Non-pigmented ciliary epithelial cell (primary cell): ENCODE measurements at regions not wholly inside any gene's neighbourhood (a gene's known extent, or its start where the extent isn't known, plus 50 kb on each side); places are given as distances from the start of the nearest gene placed in this dataset.

ENCODE experiments used
- DNase-seq: peaks from one replicate; pipeline ENCODE4 v3.0.0-alpha.2; 2010; ENCODE audit warnings: low read depth

DNA sequence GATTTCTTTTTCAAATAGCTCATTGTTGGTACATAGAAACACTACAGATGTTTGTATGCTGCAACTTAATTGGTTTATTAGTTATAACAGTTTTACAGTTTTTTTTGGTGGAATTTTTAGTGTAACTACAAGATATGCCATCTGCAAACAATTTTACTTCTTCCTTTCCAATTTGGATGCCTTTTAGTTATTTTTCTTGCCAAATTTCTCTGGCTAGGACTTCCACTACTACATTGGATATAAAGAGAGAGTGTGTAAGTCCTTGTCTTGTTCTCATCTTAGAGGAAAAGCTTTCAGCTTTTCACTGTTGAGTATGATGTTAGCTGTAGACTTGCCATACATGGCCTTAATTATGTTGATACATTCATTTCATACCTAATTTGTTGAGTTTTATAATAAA, 143.6 kb upstream of the EOMES start:
- no peak for DNase-seq

- no peak for DNase-seq
Measured at GRCh38 chr3:27869152-27869551, 147.0 kb upstream of the EOMES start.

DNA sequence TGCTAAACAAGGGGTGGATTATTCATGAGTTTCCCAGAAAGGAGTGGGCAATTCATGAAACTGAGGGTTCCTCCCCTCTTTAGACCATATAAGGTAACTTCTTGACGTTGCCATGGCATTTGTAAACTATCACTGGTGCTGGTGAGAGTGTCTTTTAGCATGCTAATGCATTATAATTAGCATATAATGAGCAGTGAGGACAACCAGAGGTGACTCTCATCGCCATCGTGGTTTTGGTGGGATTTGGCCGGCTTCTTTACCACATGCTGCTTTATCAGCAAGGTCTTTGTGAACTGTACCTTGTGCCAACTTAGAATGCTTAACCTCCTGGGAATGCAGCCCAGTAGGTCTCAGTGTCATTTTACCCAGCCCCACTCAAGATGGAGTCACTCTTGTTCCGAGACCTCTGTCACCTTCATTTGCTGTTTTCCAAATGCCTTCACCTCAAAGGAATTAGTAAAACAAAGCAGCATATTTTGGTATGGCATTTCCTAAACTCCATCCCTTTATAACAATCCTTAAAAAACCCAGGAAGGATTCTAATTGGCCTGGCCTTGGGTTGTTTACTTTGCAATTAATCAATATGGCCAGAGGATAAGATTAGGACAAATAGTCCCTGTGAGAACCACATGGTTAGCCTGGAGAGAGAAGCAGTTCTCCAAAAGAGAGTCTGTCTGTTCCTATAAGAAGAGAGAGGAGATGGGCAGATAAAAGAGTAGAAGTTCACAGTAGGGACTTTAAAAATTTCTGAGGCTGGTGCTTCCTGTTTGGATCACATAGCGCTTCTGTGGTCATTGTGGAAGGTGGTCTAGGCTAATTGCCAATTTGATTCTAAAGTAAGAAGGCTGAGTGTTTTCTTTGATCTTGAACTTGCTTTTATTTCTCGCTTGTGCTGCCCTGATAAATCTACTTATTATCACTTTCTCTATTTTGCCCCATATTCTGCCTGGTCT, 155.2 kb upstream of the EOMES start:
- no peak for DNase-seq

GRCh38 chr3:27878014-27878383, 155.9 kb upstream of the EOMES start:
- no peak for DNase-seq

- DNase-seq, result no peak
Measured at GRCh38 chr3:27880969-27881892, 159.1 kb upstream of the EOMES start.

DNA sequence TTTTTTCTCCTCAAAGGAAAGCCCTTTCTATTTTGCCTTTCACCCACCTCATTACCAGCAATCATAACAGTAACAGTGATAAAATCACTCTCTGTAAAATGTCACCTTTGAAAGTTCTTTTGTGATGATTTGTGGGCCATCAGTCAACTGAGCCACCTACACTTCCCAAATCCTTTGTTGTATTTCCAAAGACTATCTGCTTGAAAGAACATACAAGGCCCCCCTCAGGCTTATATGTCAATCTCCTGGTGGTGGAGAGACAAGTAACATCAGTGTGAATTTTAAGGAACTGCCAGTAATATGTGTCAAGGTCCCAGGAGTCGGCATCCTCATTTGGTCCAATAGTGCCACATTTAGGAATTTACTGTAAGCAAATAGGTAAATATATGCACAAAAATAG, 161.1 kb upstream of the EOMES start:
- DNase-seq, result no peak

GRCh38 chr3:27885641-27886040, 163.5 kb upstream of the EOMES start:
- no peak for DNase-seq

DNA sequence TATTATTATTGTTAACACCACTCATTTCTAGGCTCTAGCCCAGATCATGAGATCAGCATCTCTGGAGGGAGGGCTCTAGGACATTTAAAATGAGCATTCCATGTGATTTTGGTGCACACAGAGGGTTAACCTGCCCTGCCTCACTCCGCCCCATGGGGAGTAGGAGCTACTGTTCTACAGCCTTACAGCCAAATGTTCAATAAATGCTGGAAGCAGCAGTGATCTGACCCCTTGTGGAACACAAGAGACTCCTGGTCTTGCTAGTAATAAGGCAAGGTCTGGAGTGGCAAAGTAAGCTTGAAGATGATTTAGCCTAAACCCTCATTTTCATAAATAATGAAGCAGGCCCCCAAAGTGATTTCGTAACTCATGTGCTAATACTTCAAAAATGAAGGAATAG, 166.4 kb upstream of the EOMES start:
- no peak for DNase-seq

GRCh38 chr3:27889745-27890144, 167.6 kb upstream of the EOMES start:
- DNase-seq, result no peak

GRCh38 chr3:27900316-27900715, 178.2 kb upstream of the EOMES start:
- DNase-seq, result no peak

GRCh38 chr3:27903446-27903845, 181.3 kb upstream of the EOMES start:
- DNase-seq, result no peak

GRCh38 chr3:27905625-27906024, 183.5 kb upstream of the EOMES start:
- no peak for DNase-seq

DNA sequence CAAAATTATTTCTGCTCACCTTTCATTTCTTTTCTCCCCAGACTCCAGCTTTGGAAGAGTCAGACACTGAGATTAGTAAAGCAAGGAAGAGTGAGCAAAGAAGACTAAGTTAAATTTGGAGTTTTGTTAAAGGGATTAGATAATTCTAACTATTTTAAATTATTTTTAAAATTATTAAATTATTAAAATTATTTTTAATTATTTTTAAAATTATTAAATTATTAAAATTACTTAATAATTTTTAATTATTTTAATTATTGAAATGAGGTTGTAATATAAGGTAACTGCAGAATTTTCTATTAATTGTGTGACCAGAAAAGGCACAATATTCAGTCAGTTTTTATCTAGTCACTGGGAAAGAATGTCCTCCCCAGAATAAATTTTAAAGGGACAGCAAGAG, 185.0 kb upstream of the EOMES start:
- no peak for DNase-seq

DNA sequence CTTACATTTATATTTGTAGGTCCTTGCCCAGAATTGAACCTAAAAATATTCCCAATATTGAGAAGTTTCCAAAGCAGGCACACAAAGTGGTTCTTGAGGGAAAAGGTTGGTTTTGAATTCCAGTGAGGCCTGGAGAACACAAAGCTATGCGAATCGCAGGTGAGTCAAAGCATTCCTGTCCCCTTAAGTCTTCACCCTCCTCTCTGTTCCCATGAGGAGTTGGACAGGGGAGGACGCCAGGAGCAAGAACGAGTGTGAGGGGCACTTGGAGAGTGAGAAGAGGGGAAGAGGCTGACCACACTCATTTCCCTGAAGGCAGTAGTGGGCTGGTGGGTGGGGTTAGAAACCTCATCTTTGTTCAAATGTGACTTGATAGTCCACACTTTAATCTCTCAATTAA, 185.8 kb upstream of the EOMES start:
- no peak for DNase-seq

GRCh38 chr3:27910456-27910855, 188.3 kb upstream of the EOMES start:
- DNase-seq, result no peak

DNA sequence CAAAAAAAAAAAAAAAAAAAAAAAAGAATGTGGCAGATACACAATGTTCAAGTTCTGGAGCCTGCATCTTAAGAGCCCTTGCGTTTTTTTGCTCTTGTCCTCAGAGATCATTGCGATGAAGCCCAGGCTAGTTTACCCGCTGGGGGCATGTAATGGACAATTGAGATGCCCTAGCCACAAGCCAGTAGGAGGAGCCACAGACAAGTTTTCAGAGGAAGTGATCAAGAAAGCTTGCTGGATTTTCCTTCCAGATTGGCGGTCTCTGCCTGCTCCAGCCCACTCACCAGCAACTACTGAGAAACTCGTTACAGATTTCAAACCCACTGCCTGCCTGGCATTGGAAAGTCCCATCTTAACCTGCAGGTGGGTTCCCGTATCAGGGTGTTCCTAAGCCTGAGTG, 192.1 kb upstream of the EOMES start:
- DNase-seq, result no peak

- no peak for DNase-seq
Measured at GRCh38 chr3:27923349-27924068, 201.4 kb upstream of the EOMES start.

DNA sequence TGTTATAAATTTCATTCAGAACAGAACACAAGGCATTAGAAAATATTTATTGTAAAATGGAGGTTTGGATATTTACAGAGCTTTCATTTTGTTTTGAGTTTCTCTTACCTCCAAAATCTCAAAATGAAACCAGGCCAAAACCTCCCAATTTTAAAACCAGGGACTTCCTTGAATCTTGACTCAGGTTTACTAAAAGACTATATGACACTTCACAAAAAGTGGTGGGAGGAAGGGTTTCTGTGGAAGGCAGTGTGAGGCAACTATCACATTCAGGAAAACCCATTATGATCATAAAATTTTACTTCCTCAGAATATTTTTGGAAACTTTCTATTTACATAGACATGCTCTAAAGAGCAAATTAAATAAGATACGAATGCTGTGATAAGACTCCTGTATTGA, 205.8 kb upstream of the EOMES start:
- no peak for DNase-seq

DNA sequence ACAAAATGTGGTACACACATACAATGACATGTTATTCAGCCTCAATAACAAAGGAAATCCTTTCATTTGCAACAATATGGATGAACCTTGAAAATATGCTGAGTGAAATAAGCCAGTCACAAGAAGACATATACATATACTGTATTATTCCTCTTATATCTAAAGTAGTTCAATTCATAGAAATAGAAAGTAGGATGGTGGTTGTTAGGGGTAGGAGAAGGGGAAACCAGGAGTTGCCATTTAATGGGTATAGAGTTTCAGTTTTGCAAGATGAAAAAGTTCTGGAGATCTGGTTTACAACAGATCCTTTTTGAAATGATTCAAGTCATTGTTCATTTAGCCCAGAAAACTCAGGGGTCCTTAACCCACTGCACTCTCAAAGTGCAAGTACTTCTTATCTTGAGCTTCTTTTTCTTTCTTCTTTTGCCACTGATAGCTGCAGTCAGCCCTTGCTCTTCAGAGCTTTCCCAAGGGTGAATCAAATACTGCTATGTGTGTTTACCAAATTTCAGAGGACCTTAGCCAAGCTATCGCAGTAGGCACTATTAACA, 208.0 kb upstream of the EOMES start:
- no peak for DNase-seq

DNA sequence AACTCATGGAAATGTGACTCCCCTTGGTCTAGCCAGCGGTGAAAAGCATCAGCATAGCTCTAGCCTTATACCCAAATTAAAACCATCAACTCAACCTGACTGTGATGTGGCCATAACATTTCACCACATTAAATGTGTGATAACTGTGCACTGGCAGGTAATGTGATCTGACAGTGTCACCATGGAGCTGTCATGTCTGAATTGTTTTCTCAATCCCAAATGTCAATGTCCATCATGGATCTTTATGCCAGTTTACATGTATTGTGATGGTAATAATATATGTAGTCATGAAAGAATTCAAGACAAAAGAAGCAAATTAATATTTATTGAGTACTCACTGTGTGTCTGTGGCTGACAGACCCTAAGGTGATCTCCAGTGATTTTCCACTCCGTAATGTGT, 213.4 kb upstream of the EOMES start:
- DNase-seq, result no peak

DNA sequence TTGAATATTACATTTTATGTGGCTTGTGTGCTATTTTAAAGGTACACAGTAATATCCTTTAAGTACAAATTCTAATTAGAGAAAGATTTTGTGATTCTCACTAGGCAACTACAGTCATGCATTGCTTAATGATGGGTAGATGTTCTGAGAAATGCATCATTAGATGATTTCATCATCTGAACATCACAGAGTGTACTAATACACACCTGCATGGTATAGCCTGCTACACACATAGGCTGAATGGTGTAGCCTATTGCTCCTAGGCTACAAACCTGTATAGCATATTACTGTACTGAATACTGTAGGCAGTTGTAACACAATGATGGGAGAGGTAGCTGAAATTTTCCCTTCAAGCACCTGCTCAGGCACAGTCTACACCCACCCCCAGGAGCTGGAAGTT, 217.4 kb upstream of the EOMES start:
- no peak for DNase-seq

DNA sequence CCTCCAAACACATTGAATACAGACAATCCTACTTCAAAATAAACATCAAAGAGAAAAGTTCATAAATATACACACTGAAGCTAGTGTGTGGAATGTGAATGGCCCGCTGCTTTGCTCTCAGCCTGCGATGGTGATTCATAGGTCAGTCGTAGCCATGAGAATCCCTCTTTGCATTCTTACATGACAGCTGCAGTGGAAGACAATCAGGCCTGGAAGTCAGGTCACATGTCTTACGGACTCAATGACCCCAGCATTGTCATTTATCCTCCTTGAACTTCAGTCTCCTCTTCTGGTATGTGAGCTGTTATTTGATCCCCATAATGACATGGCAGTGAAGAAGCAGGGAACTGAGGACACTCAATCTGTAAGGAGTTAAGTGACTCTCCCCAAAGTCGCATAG, 217.8 kb upstream of the EOMES start:
- peak; percentile 19 for DNase-seq
